Small intestine (tissue), 7 donors: ENCODE measurements at regions not wholly inside any gene's neighbourhood (a gene's known extent, or its start where the extent isn't known, plus 50 kb on each side); places are given as distances from the start of the nearest gene placed in this dataset.

Source experiments
- DNase-seq, 2 donors: peaks; one replicate each; pipeline versions ENCODE4 v3.0.0 to v3.0.0-alpha.2; 2013
- FAIRE-seq: peaks from 2 replicates; lab custom pipeline; 2012; peaks lifted over from hg19 to GRCh38; lab: Jason Lieb, UNC
- H3K27ac ChIP-seq, 3 donors: one replicate each; pipeline ENCODE4 v1.5.1; 2013; ENCODE audit warnings: low read length in 2 of 3, mild to moderate bottlenecking in 2 of 3, control low read depth in 1 of 3, inconsistent platforms in 1 of 3, low read depth in 1 of 3, moderate library complexity in 1 of 3
- H3K27me3 ChIP-seq, 3 donors: one replicate each; pipeline ENCODE4 v1.6.1; 2013; ENCODE audit warnings: low read length in 3 of 3, inconsistent platforms in 1 of 3; ENCODE audit not compliant: control insufficient read depth in 3 of 3, insufficient read depth in 3 of 3
- H3K36me3 ChIP-seq, 3 donors: one replicate each; pipeline ENCODE4 v1.6.1; 2013; ENCODE audit warnings: low read length in 3 of 3, inconsistent platforms in 1 of 3, low read depth in 1 of 3, mild to moderate bottlenecking in 1 of 3, moderate library complexity in 1 of 3; ENCODE audit not compliant: control insufficient read depth in 3 of 3, insufficient read depth in 2 of 3
- H3K4me1 ChIP-seq, 3 donors: one replicate each; pipeline ENCODE4 v1.6.1; 2013; ENCODE audit warnings: low read length in 2 of 3, inconsistent platforms in 1 of 3, low read depth in 1 of 3, mild to moderate bottlenecking in 1 of 3, moderate library complexity in 1 of 3; ENCODE audit not compliant: control insufficient read depth in 3 of 3, insufficient read depth in 2 of 3
- H3K4me3 ChIP-seq, 3 donors: one replicate each; pipeline ENCODE4 v1.5.1; 2013; ENCODE audit warnings: low read length in 3 of 3, control low read depth in 1 of 3, inconsistent platforms in 1 of 3, low read depth in 1 of 3, mild to moderate bottlenecking in 1 of 3, moderate library complexity in 1 of 3
- H3K9me3 ChIP-seq, 2 donors: one replicate each; pipeline ENCODE4 v1.6.1; 2013; ENCODE audit warnings: low read depth in 1 of 2, low read length in 1 of 2; ENCODE audit not compliant: control insufficient read depth in 2 of 2, insufficient read depth in 1 of 2
- WGBS, 3 donors: extraction: QIAGEN DNeasy Blood & Tissue Kit; methylation state at CpG; one replicate each; pipeline ENCODE4 v1.1.7; 2013; 5-methylcytosine and 5-hydroxymethylcytosine counted together
- donor health status: healthy with polysubstance abuse.
- donor health status: control.
- donor health status: control.
- donor health status: Bipolar disorder and iron deficiency.
- donor health status: healthy.

DNA sequence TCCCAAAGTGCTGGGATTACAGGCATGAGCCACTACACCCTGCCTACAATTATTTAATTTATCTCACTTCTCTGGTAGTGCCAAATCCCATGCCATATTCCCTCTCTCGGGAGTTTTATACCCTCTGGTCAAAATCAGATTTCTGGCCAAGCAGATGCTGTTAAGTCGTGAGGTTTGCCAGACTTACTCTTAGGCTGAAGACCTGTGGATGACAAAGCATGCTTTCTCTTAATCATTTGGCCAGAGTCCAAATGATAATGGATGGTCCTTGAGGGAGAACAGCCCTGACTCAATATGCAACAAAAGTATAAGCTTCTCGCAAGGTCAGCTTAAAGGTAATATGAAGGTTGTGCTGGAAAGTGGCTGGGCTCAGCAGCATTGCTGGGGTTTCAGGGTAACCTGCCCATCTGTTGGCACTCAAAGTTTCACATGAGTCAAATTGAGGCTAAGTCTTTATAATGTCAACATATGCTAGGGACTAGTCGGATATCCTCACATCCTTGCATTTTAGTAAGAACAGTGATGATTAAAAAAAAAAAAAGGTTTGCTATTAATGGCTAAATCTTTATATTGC lies 280.1 kb downstream of the KIF4B start:
- Histone ChIP-seq H3K36me3 (no peaks in the 10 kb centered on the region), H3K27me3 (no peaks in the 10 kb centered on the region), H3K4me3 (no peak overlapping the region), H3K27ac (no peak overlapping the region), H3K4me1 (no peaks in the 10 kb centered on the region), H3K9me3 (no peaks in the 10 kb centered on the region)
- 52 to 69% (median 59%) methylated on average over 4 of the region's 4 CpGs for WGBS, 3 donors
- DNase-seq (no peak), FAIRE-seq (no peak)

DNA sequence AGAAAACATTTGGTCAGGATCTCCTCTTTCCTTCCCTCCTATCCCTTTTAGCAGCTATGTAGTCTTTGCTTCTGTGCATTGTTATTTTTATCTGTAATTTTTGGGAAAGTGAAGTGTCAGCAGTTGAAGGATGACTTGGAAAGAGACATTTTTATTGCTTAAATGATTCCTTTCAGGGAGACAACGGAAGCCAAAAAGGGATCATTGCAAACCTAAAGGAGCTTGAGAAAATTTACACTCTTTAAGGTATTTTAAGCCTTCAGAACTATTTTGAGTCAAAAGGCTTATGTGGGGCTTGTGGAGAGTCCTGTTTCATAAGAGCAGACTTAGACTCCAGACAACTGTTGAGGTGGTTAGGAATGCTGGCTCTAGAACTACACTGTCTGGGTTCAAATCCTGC lies 281.6 kb downstream of the KIF4B start:
- Histone ChIP-seq H3K9me3 (no peaks in the 10 kb centered on the region), H3K4me3 (no peak overlapping the region), H3K27ac (no peak overlapping the region), H3K36me3 (no peaks in the 10 kb centered on the region), H3K4me1 (no peaks in the 10 kb centered on the region), H3K27me3 (no peaks in the 10 kb centered on the region)
- WGBS, 3 donors: 35 to 45% (median 35%) methylated on average over 1 of the region's 1 CpG
- DNase-seq (no peak), FAIRE-seq (no peak)

DNA sequence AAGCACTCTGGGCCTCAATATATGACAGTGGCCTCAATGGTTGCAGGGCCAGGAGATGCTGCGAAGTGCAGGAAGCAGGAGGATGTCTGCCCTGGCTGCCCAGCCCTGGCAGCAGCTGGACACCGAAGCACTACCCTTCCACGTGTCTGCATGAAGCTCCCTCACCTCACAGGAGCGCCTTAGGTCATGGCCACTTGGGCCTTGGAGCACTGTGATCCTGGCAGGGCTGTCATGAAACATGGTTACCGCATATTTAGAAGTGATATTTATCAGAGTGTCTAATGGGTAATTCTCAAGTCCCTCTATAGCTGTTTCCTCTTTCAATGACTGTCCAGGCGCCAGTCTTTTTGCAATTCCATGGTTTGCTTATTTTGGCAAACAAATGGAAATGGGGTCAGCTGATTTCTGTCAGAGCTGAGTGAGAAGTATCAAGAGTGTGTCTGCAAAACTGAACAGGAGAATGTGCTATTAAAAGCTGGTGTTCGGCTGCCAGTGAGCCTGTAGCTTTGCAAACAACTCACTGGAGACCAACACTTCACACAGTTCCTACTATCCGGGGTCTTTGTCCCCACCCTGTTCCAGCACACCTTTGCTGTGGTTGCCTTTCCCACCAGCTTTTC lies 285.9 kb downstream of the KIF4B start:
- no peak overlapping the region for H3K27ac ChIP-seq
- no peak for FAIRE-seq
- 69 to 78% (median 69%) methylated on average over 8 of the region's 8 CpGs for WGBS, 3 donors

DNA sequence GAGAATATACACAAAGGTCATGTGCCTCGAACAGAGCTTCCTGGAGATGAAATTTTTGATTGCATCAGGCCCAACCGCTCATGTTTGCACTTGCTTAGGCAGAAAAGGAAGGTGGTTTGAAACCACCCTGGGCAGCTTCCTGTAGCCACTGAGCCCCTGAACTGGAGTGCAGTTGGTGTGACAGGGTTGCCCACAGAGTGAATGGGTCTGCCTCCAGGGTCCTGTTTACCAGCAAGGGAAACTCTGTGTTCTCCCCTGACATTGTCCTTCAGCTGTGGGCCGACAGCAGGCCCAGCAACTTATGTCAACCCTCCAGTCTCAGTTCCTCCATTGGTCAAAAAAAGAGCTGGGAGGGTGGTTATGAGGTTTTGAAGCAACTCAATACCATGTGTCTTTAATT lies 289.6 kb downstream of the KIF4B start:
- H3K4me1 ChIP-seq: no peaks in the 10 kb centered on the region
- H3K27ac ChIP-seq: no peak overlapping the region
- FAIRE-seq: no peak
- H3K27me3 ChIP-seq: no peaks in the 10 kb centered on the region
- WGBS, 3 donors: 46 to 51% (median 49%) methylated on average over 3 of the region's 3 CpGs
- H3K4me3 ChIP-seq: no peak overlapping the region
- no peaks in the 10 kb centered on the region for H3K36me3 ChIP-seq
- H3K9me3 ChIP-seq: no peaks in the 10 kb centered on the region
- DNase-seq: no peak

More for the DNA sequence above, 285.9 kb downstream of the KIF4B start:
- H3K36me3 ChIP-seq: no peaks in the 10 kb centered on the region
- H3K27me3 ChIP-seq: no peaks in the 10 kb centered on the region
- H3K4me3 ChIP-seq: no peak overlapping the region
- H3K4me1 ChIP-seq: no peaks in the 10 kb centered on the region
- H3K9me3 ChIP-seq: no peaks in the 10 kb centered on the region
- DNase-seq: no peak

DNA sequence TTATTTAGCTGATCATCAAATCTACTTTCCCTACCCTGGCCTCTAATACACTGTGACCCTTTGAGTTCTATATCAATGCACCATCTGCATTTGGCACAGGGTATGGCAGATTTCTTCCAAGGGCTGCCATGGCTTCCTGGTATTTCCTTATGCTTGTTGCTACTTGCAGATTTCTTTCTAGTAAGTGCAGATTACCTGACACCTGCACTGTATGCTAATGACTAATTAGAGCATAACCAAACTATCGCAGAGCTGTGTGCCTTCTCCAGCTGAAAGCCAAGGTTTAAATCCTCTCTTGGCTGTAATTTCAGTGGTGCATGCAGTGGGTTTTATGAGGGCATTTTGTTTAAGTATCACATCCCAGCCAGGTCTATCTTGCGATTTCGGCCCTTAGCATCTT lies 293.7 kb downstream of the KIF4B start:
- no peaks in the 10 kb centered on the region for H3K36me3 ChIP-seq
- no peak overlapping the region for H3K27ac ChIP-seq
- H3K4me3 ChIP-seq: no peak overlapping the region
- H3K4me1 ChIP-seq: no peaks in the 10 kb centered on the region
- H3K27me3 ChIP-seq: no peaks in the 10 kb centered on the region
- no peak for FAIRE-seq
- H3K9me3 ChIP-seq: no peaks in the 10 kb centered on the region
- 89 to 92% (median 89%) methylated on average over 3 of the region's 3 CpGs for WGBS, 3 donors
- DNase-seq: no peak

DNA sequence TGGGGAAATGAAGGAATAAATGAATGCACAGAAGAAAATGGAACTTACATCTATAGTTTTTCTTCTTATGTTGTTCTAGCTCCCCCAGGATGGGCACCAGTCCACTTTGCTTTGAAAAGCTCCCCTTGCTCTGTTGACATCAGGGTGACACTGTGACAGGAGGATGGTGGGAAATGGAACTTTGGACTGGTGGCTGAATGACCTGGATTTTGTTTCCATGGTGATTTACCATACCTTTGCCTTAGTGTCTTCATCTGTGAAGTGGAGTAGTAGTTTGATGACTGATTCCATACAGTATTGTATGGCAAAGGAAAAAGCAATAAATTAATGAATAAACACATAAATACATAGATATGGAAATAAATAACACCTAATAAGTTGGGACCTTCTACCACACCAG lies 294.7 kb downstream of the KIF4B start:
- DNase-seq (no peak), FAIRE-seq (no peak)
- Histone ChIP-seq H3K9me3 (no peaks in the 10 kb centered on the region), H3K4me1 (no peaks in the 10 kb centered on the region), H3K36me3 (no peaks in the 10 kb centered on the region), H3K4me3 (no peak overlapping the region), H3K27ac (no peak overlapping the region), H3K27me3 (no peaks in the 10 kb centered on the region)

DNA sequence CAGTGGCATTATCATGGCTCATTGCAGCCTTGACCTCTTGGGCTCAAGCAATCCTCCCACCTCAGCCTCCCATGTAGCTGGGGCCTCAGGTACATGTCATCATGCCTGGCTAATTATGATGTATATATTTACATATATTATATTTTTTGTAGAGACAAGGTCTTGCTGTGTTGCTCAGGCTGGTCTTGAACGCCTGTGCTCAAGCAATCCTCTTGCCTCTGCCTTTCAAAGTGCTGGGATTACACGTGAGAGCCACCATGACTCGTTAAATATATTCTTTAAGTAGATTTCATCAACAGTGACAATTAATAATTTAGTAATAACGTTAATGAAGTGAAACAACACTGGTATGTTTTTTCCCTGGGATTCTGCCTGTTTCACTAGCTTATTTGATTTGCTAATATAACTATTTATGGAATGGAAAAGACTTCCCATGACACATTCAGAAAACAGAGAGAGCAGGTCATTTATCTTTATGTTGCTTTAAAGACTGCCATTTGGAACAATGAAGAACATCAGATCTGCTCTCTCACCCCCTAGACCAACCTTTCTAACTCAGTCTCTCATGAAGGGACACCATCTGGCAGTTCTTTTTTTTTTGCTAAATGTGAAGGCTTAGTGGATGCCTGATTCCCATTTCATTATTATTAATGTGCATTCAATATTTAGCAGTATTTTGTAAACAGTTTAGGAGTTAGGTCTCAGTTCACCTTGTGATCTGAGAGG lies 295.6 kb downstream of the KIF4B start:
- Histone ChIP-seq H3K4me3 (no peak overlapping the region), H3K27me3 (no peaks in the 10 kb centered on the region), H3K27ac (no peak overlapping the region), H3K4me1 (no peaks in the 10 kb centered on the region), H3K36me3 (no peaks in the 10 kb centered on the region), H3K9me3 (no peaks in the 10 kb centered on the region)
- no peak for DNase-seq
- WGBS, 3 donors: 47 to 57% (median 50%) methylated on average over 4 of the region's 4 CpGs
- FAIRE-seq: no peak

DNA sequence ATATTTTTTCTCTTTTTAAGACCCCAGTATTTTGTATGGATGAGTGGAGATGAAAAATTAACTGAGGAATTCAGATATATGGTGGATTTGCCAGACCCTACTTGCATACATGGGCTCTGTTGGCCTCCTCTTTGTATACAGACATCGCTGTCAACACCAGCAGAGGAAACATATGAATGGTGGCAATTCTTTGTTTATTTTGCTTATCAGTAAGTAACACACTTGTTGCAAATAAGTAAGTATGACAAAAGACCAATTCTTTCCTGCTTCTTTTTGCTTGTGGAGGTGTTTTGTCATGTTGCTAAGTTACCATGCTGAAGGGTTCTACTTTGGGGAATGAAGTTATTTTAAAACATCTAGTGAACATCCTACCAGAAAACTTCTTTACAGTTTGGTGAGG lies 298.2 kb downstream of the KIF4B start:
- Histone ChIP-seq H3K4me3 (no peak overlapping the region), H3K27me3 (no peaks in the 10 kb centered on the region), H3K9me3 (no peaks in the 10 kb centered on the region), H3K27ac (no peak overlapping the region), H3K36me3 (no peaks in the 10 kb centered on the region), H3K4me1 (no peaks in the 10 kb centered on the region)
- FAIRE-seq (no peak), DNase-seq (no peak)
- 37 to 51% (median 43%) methylated on average over 1 of the region's 1 CpG for WGBS, 3 donors
